ENCODE measurements at regions not wholly inside any gene's neighbourhood (a gene's known extent, or its start where the extent isn't known, plus 50 kb on each side); places are given as distances from the start of the nearest gene placed in this dataset.

GRCh38 chr14:41506552-41506951, 100.1 kb upstream of the LRFN5 start:
- no peak for DNase-seq (ENCODE audit: low read depth in 2 of 2)
- H3K9ac ChIP-seq (ENCODE audit: insufficient read depth, low read length): no peak overlapping the region
- no peaks in the 10 kb centered on the region for H3K9me3 ChIP-seq (ENCODE audit: control insufficient read depth, insufficient read depth, low read depth, low read length)
- no peak for TF ChIP-seq EZH2 (IDR thresholded peaks at IDR 0.05; ENCODE audit: low read length, missing control alignments)
- no peak for TF ChIP-seq CTCF (conservative IDR thresholded peaks at IDR 0.05 in 1 of 2, IDR thresholded peaks at IDR 0.05 in 1 of 2; ENCODE audit: low read depth in 1 of 2, low read length in 2 of 2)
- no peak overlapping the region for H3K4me3 ChIP-seq (replicated peaks in 1 of 4; ENCODE audit: control extremely low read depth in 1 of 4, insufficient read depth in 1 of 4, low read depth in 3 of 4, low read length in 4 of 4)
- H3K79me2 ChIP-seq (ENCODE audit: control insufficient read depth, insufficient read depth, low read length): no peaks in the 10 kb centered on the region
- H3K27ac ChIP-seq (ENCODE audit: insufficient read depth, low read length): no peak overlapping the region
- no peaks in the 10 kb centered on the region for H3K27me3 ChIP-seq (ENCODE audit: control insufficient read depth, insufficient read depth, low read length)
- H4K20me1 ChIP-seq (ENCODE audit: control insufficient read depth, extremely low read depth, insufficient read depth, low read length): no peaks in the 10 kb centered on the region
- no peaks in the 10 kb centered on the region for H3K36me3 ChIP-seq (ENCODE audit: control insufficient read depth, insufficient read depth, low read length)
- no peaks in the 10 kb centered on the region for H3K4me1 ChIP-seq (ENCODE audit: control insufficient read depth, extremely low read depth, insufficient read depth, low read length)
- H2AFZ ChIP-seq (ENCODE audit: low read length): no peak overlapping the region
- H3K4me2 ChIP-seq (ENCODE audit: extremely low read depth, insufficient read depth, low read length): no peak overlapping the region

GRCh38 chr14:41505491-41505890, 101.2 kb upstream of the LRFN5 start:
- no peaks in the 10 kb centered on the region for H3K36me3 ChIP-seq (ENCODE audit: control insufficient read depth, insufficient read depth, low read length)
- H3K9me3 ChIP-seq (ENCODE audit: control insufficient read depth, insufficient read depth, low read depth, low read length): no peaks in the 10 kb centered on the region
- H3K4me3 ChIP-seq (replicated peaks in 1 of 4; ENCODE audit: control extremely low read depth in 1 of 4, insufficient read depth in 1 of 4, low read depth in 3 of 4, low read length in 4 of 4): no peak overlapping the region
- no peak overlapping the region for H3K27ac ChIP-seq (ENCODE audit: insufficient read depth, low read length)
- H3K79me2 ChIP-seq (ENCODE audit: control insufficient read depth, insufficient read depth, low read length): no peaks in the 10 kb centered on the region
- H3K4me1 ChIP-seq (ENCODE audit: control insufficient read depth, extremely low read depth, insufficient read depth, low read length): no peaks in the 10 kb centered on the region
- no peak overlapping the region for H3K9ac ChIP-seq (ENCODE audit: insufficient read depth, low read length)
- no peak for DNase-seq (ENCODE audit: low read depth in 2 of 2)
- no peaks in the 10 kb centered on the region for H4K20me1 ChIP-seq (ENCODE audit: control insufficient read depth, extremely low read depth, insufficient read depth, low read length)
- no peak overlapping the region for H3K4me2 ChIP-seq (ENCODE audit: extremely low read depth, insufficient read depth, low read length)
- no peak overlapping the region for H2AFZ ChIP-seq (ENCODE audit: low read length)
- TF ChIP-seq EZH2 (IDR thresholded peaks at IDR 0.05; ENCODE audit: low read length, missing control alignments) (no peak), CTCF (conservative IDR thresholded peaks at IDR 0.05 in 1 of 2, IDR thresholded peaks at IDR 0.05 in 1 of 2; ENCODE audit: low read depth in 1 of 2, low read length in 2 of 2) (no peak)
- no peaks in the 10 kb centered on the region for H3K27me3 ChIP-seq (ENCODE audit: control insufficient read depth, insufficient read depth, low read length)

- no peaks in the 10 kb centered on the region for H3K36me3 ChIP-seq (ENCODE audit: control insufficient read depth, insufficient read depth, low read length)
- TF ChIP-seq EZH2 (IDR thresholded peaks at IDR 0.05; ENCODE audit: low read length, missing control alignments): no peak
- no peak for TF ChIP-seq CTCF (conservative IDR thresholded peaks at IDR 0.05 in 1 of 2, IDR thresholded peaks at IDR 0.05 in 1 of 2; ENCODE audit: low read depth in 1 of 2, low read length in 2 of 2)
- no peaks in the 10 kb centered on the region for H3K27me3 ChIP-seq (ENCODE audit: control insufficient read depth, insufficient read depth, low read length)
- no peak overlapping the region for H3K4me3 ChIP-seq (replicated peaks in 1 of 4; ENCODE audit: control extremely low read depth in 1 of 4, insufficient read depth in 1 of 4, low read depth in 3 of 4, low read length in 4 of 4)
- no peaks in the 10 kb centered on the region for H4K20me1 ChIP-seq (ENCODE audit: control insufficient read depth, extremely low read depth, insufficient read depth, low read length)
- H3K4me2 ChIP-seq (ENCODE audit: extremely low read depth, insufficient read depth, low read length): no peak overlapping the region
- H3K4me1 ChIP-seq (ENCODE audit: control insufficient read depth, extremely low read depth, insufficient read depth, low read length): no peaks in the 10 kb centered on the region
- H3K27ac ChIP-seq (ENCODE audit: insufficient read depth, low read length): no peak overlapping the region
- no peak overlapping the region for H2AFZ ChIP-seq (ENCODE audit: low read length)
- no peaks in the 10 kb centered on the region for H3K9me3 ChIP-seq (ENCODE audit: control insufficient read depth, insufficient read depth, low read depth, low read length)
- H3K9ac ChIP-seq (ENCODE audit: insufficient read depth, low read length): no peak overlapping the region
- no peaks in the 10 kb centered on the region for H3K79me2 ChIP-seq (ENCODE audit: control insufficient read depth, insufficient read depth, low read length)
- DNase-seq (ENCODE audit: low read depth in 2 of 2): peak in 1 of 2 donors; percentile 1
These were observed 107.7 kb upstream of the LRFN5 start for GRCh38 chr14:41498959-41499358.

Data from fibroblast of lung (primary cell).